DND-41 (cell line): ENCODE measurements at regions not wholly inside any gene's neighbourhood (a gene's known extent, or its start where the extent isn't known, plus 50 kb on each side); places are given as distances from the start of the nearest gene placed in this dataset.

Source experiments
- ATAC-seq: fragments of 200-7000 bp; cut with Tn5 transposase; 3 replicates; pipeline ENCODE4 v1.9.1; 2021; ENCODE audit warnings: low read depth; ENCODE audit not compliant: insufficient read depth
- DNase-seq: peaks from one replicate; pipeline ENCODE4 v3.0.0-alpha.2; 2020
- H2AFZ ChIP-seq: 2 replicates; pipeline ENCODE4 v1.6.0; 2012; ENCODE audit warnings: low read depth, low read length
- H3K27ac ChIP-seq: 2 replicates; pipeline ENCODE4 v1.5.1; 2012; ENCODE audit warnings: low read length, inconsistent platforms
- H3K27me3 ChIP-seq: fragments of 200-600 bp; sonication (generic); 2 replicates; pipeline ENCODE4 v1.6.0; 2012; ENCODE audit warnings: low read length, mild to moderate bottlenecking, inconsistent platforms; ENCODE audit not compliant: insufficient read depth, poor library complexity
- H3K36me3 ChIP-seq: 2 replicates; pipeline ENCODE4 v1.5.1; 2012; ENCODE audit warnings: low read length, inconsistent platforms; ENCODE audit not compliant: insufficient read depth
- H3K4me1 ChIP-seq: 2 replicates; pipeline ENCODE4 v1.5.1; 2012; ENCODE audit warnings: mild to moderate bottlenecking, low read length; ENCODE audit not compliant: insufficient read depth
- H3K4me2 ChIP-seq: 2 replicates; pipeline ENCODE4 v1.6.0; 2012; ENCODE audit warnings: mild to moderate bottlenecking, moderate library complexity, low read length, inconsistent platforms; ENCODE audit not compliant: insufficient read depth
- H3K4me3 ChIP-seq, 2 experiments: fragments of 200-600 bp in 1 of 2; shearing (Covaris generic) in 1 of 2; 2 replicates each; pipeline ENCODE4 v1.5.1; 2012 to 2016; ENCODE audit warnings: inconsistent platforms in 2 of 2, low read length in 2 of 2, mild to moderate bottlenecking in 2 of 2, low read depth in 1 of 2, moderate library complexity in 1 of 2
- H3K79me2 ChIP-seq: 2 replicates; pipeline ENCODE4 v1.6.0; 2012; ENCODE audit warnings: low read length, inconsistent platforms; ENCODE audit not compliant: insufficient read depth
- H3K9ac ChIP-seq: 2 replicates; pipeline ENCODE4 v1.6.0; 2012; ENCODE audit warnings: low read depth, mild to moderate bottlenecking, inconsistent platforms, low read length, moderate library complexity
- H3K9me3 ChIP-seq: 2 replicates; pipeline ENCODE4 v1.5.1; 2012; ENCODE audit warnings: low read length, moderate library complexity, mild to moderate bottlenecking, inconsistent platforms; ENCODE audit not compliant: insufficient read depth, severe bottlenecking
- H4K20me1 ChIP-seq: 2 replicates; pipeline ENCODE4 v1.6.0; 2012; ENCODE audit warnings: low read length; ENCODE audit not compliant: insufficient read depth
- CTCF ChIP-seq: IDR thresholded peaks from 2 replicates; pipeline ENCODE4 v1.5.1; 2012; ENCODE audit warnings: borderline replicate concordance, low read length, moderate library complexity, mild to moderate bottlenecking; ENCODE audit not compliant: poor library complexity, severe bottlenecking; ENCODE audit errors: extremely low read depth
- EZH2 ChIP-seq: IDR thresholded peaks from 3 replicates; pipeline ENCODE4 v1.6.1; 2012; ENCODE audit warnings: borderline replicate concordance, low read depth, mild to moderate bottlenecking, moderate library complexity, low read length, inconsistent platforms; ENCODE audit not compliant: severe bottlenecking

GRCh38 chr13:22002893-22003292, 332.0 kb downstream of the FGF9 start:
- no peak for ATAC-seq
- no peak overlapping the region for H2AFZ ChIP-seq
- no peaks in the 10 kb centered on the region for H3K4me1 ChIP-seq
- H3K36me3 ChIP-seq, result no peaks in the 10 kb centered on the region
- no peaks in the 10 kb centered on the region for H4K20me1 ChIP-seq
- no peak overlapping the region for H3K27ac ChIP-seq
- TF ChIP-seq CTCF (no peak), EZH2 (no peak)
- no peak overlapping the region for H3K4me3 ChIP-seq
- peaks cover 17% of the 10 kb centered on the region for H3K27me3 ChIP-seq
- no peak overlapping the region for H3K4me2 ChIP-seq
- no peaks in the 10 kb centered on the region for H3K9me3 ChIP-seq
- no peak for DNase-seq
- H3K79me2 ChIP-seq, result no peaks in the 10 kb centered on the region
- H3K9ac ChIP-seq, result no peak overlapping the region

- TF ChIP-seq EZH2 (no peak), CTCF (no peak)
Measured at GRCh38 chr13:22009500-22009899, 338.6 kb downstream of the FGF9 start.

GRCh38 chr13:22009937-22010336, 339.1 kb downstream of the FGF9 start:
- Histone ChIP-seq H3K4me1 (no peaks in the 10 kb centered on the region), H3K9ac (no peak overlapping the region), H4K20me1 (no peaks in the 10 kb centered on the region), H3K36me3 (no peaks in the 10 kb centered on the region), H3K27ac (no peak overlapping the region), H3K27me3 (no peaks in the 10 kb centered on the region), H3K4me3 (no peak overlapping the region), H2AFZ (no peak overlapping the region), H3K9me3 (no peaks in the 10 kb centered on the region), H3K79me2 (no peaks in the 10 kb centered on the region), H3K4me2 (no peak overlapping the region)
- TF ChIP-seq CTCF (no peak), EZH2 (no peak)
- no peak for ATAC-seq
- no peak for DNase-seq

More at GRCh38 chr13:22009500-22009899, 338.6 kb downstream of the FGF9 start:
- Histone ChIP-seq H3K36me3 (no peaks in the 10 kb centered on the region), H3K4me1 (no peaks in the 10 kb centered on the region), H3K27ac (no peak overlapping the region), H3K79me2 (no peaks in the 10 kb centered on the region), H3K9ac (no peak overlapping the region), H3K27me3 (no peaks in the 10 kb centered on the region), H2AFZ (no peak overlapping the region), H3K9me3 (no peaks in the 10 kb centered on the region), H3K4me2 (no peak overlapping the region), H3K4me3 (no peak overlapping the region), H4K20me1 (no peaks in the 10 kb centered on the region)
- ATAC-seq, result no peak
- DNase-seq, result no peak

- Histone ChIP-seq H3K4me2 (no peak overlapping the region), H3K4me1 (no peaks in the 10 kb centered on the region), H3K4me3 (no peak overlapping the region), H3K79me2 (no peaks in the 10 kb centered on the region), H3K9me3 (no peaks in the 10 kb centered on the region), H3K27ac (no peak overlapping the region), H3K27me3 (no peaks in the 10 kb centered on the region), H4K20me1 (no peaks in the 10 kb centered on the region), H3K36me3 (no peaks in the 10 kb centered on the region), H3K9ac (no peak overlapping the region), H2AFZ (no peak overlapping the region)
- DNase-seq (no peak), ATAC-seq (no peak)
- TF ChIP-seq EZH2 (no peak), CTCF (no peak)
Measured at GRCh38 chr13:22012686-22013085, 341.8 kb downstream of the FGF9 start.
